ENCODE measurements at regions not wholly inside any gene's neighbourhood (a gene's known extent, or its start where the extent isn't known, plus 50 kb on each side); places are given as distances from the start of the nearest gene placed in this dataset.

GRCh38 chr12:71029302-71029701, 108.8 kb upstream of the PTPRR start:
- no peaks in the 10 kb centered on the region for H3K4me1 ChIP-seq (ENCODE audit: control insufficient read depth, extremely low read depth, insufficient read depth, low read length)
- no peak overlapping the region for H3K9ac ChIP-seq (ENCODE audit: control insufficient read depth, extremely low read depth, insufficient read depth, low read length)
- no peaks in the 10 kb centered on the region for H3K9me1 ChIP-seq (ENCODE audit: control insufficient read depth, extremely low read depth, insufficient read depth, low read length)
- DNase-seq (ENCODE audit: low read depth, low spot score) (no peak), FAIRE-seq (no peak)
- dilution Hi-C loops (cut with MboI; ENCODE audit: extremely low pct_ligation_motif_present, low sequenced_read_pairs), result no loop called here
- no peak overlapping the region for H3K27ac ChIP-seq (ENCODE audit: control insufficient read depth, insufficient read depth, low read length)
- no peak overlapping the region for H3K4me2 ChIP-seq (ENCODE audit: control insufficient read depth, extremely low read depth, insufficient read depth, low read depth, low read length)
- no peaks in the 10 kb centered on the region for H3K27me3 ChIP-seq (ENCODE audit: control insufficient read depth, extremely low read depth, insufficient read depth, low read length)
- no peaks in the 10 kb centered on the region for H3K79me2 ChIP-seq (ENCODE audit: control insufficient read depth, insufficient read depth, low read length)
- H4K20me1 ChIP-seq (ENCODE audit: control insufficient read depth, extremely low read depth, insufficient read depth, low read length), result no peaks in the 10 kb centered on the region
- no peak overlapping the region for H3K4me3 ChIP-seq (ENCODE audit: control insufficient read depth in 2 of 3, extremely low read depth in 1 of 3, insufficient read depth in 2 of 3, low read depth in 1 of 3, low read length in 3 of 3)
- no peak overlapping the region for H2AFZ ChIP-seq (ENCODE audit: control insufficient read depth, low read length)
- no peak for TF ChIP-seq CTCF (optimal IDR thresholded peaks at IDR 0.05 in 1 of 3, IDR thresholded peaks at IDR 0.05 in 1 of 3, conservative IDR thresholded peaks at IDR 0.05 in 1 of 3; ENCODE audit: extremely low read depth in 1 of 3, insufficient read depth in 2 of 3, low read length in 3 of 3)
- no peak for TF ChIP-seq EZH2 (IDR thresholded peaks at IDR 0.05; ENCODE audit: low read length)
- H3K9me3 ChIP-seq (ENCODE audit: control insufficient read depth, low read depth, low read length), result no peaks in the 10 kb centered on the region
- H3K36me3 ChIP-seq (ENCODE audit: control insufficient read depth in 2 of 2, extremely low read depth in 1 of 2, insufficient read depth in 2 of 2, low read length in 2 of 2), result no peaks in the 10 kb centered on the region

DNA sequence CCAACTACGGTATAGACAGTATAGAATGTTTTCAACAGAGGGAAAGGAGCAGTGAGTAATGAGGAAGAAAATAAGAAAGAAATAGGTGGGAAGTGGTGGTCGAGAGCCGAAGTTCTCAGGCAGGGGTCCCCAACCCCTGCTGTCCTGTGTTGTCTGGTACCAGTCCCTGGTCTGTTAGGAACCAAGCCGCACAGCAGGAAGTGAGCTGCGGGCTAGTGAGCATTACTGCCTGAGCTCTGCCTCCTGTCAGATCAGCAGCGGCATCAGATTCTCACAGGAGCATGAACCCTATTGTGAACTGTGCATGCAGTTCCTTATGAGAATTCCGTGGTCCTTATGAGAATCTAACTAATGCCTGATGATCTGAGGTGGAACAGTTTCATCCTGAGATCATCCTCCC, 107.3 kb upstream of the PTPRR start:
- Histone ChIP-seq H3K27me3 (ENCODE audit: control insufficient read depth, extremely low read depth, insufficient read depth, low read length) (no peaks in the 10 kb centered on the region), H3K9me3 (ENCODE audit: control insufficient read depth, low read depth, low read length) (no peaks in the 10 kb centered on the region), H3K9ac (ENCODE audit: control insufficient read depth, extremely low read depth, insufficient read depth, low read length) (no peak overlapping the region), H3K4me2 (ENCODE audit: control insufficient read depth, extremely low read depth, insufficient read depth, low read depth, low read length) (no peak overlapping the region), H3K4me3 (ENCODE audit: control insufficient read depth in 2 of 3, extremely low read depth in 1 of 3, insufficient read depth in 2 of 3, low read depth in 1 of 3, low read length in 3 of 3) (no peak overlapping the region), H3K9me1 (ENCODE audit: control insufficient read depth, extremely low read depth, insufficient read depth, low read length) (no peaks in the 10 kb centered on the region), H3K36me3 (ENCODE audit: control insufficient read depth in 2 of 2, extremely low read depth in 1 of 2, insufficient read depth in 2 of 2, low read length in 2 of 2) (no peaks in the 10 kb centered on the region), H3K4me1 (ENCODE audit: control insufficient read depth, extremely low read depth, insufficient read depth, low read length) (no peaks in the 10 kb centered on the region), H3K27ac (ENCODE audit: control insufficient read depth, insufficient read depth, low read length) (no peak overlapping the region), H2AFZ (ENCODE audit: control insufficient read depth, low read length) (no peak overlapping the region), H3K79me2 (ENCODE audit: control insufficient read depth, insufficient read depth, low read length) (no peaks in the 10 kb centered on the region), H4K20me1 (ENCODE audit: control insufficient read depth, extremely low read depth, insufficient read depth, low read length) (no peaks in the 10 kb centered on the region)
- FAIRE-seq (no peak), DNase-seq (ENCODE audit: low read depth, low spot score) (no peak)
- TF ChIP-seq EZH2 (IDR thresholded peaks at IDR 0.05; ENCODE audit: low read length) (no peak), CTCF (optimal IDR thresholded peaks at IDR 0.05 in 1 of 3, IDR thresholded peaks at IDR 0.05 in 1 of 3, conservative IDR thresholded peaks at IDR 0.05 in 1 of 3; ENCODE audit: extremely low read depth in 1 of 3, insufficient read depth in 2 of 3, low read length in 3 of 3) (no peak)
- dilution Hi-C loops (cut with MboI; ENCODE audit: extremely low pct_ligation_motif_present, low sequenced_read_pairs), result no loop called here

Measured in keratinocyte (primary cell).